HG02759 (cell line): ENCODE measurements at regions not wholly inside any gene's neighbourhood (a gene's known extent, or its start where the extent isn't known, plus 50 kb on each side); places are given as distances from the start of the nearest gene placed in this dataset.
A peak's percentile ranks its signal among the peaks of the same experiment; 100 is the strongest.
"Not testable (repeated sequence)": the region's sequence is repeated elsewhere in the genome, so short reads cannot be mapped to it uniquely, and the experiment has no call there.

Experiments
- ATAC-seq: cut with Tn5 transposase; IDR thresholded peaks from one replicate; pipeline ENCODE4 v1.9.1; 2021; ENCODE audit warnings: mild to moderate bottlenecking, moderate library complexity; ENCODE audit not compliant: unreplicated experiment

DNA sequence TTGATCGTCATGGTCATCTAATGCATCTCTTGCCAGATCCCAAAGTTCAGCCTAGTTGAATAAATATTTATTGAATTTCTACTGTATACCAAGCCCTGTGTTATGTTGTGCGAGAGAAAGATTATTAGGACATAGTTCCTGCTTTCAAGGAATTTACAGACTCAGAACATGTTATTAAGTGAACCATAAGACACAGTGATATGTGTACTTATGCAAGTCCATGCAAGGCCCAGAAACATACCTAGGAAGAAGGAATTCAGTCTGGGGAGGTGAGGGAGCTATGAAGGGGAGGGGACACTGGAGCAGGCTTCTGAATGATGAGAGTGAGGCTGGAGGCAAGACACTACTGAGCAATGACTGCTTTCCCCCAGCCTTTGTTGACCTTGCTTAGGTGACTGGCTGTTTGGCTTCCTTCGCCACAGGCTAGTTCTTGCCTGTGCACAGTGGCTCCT lies 81.4 kb downstream of the ACAA2 start:
- ATAC-seq: no peak

GRCh38 chr18:49731421-49731841 lies 81.9 kb downstream of the ACAA2 start:
- ATAC-seq: no peak

DNA sequence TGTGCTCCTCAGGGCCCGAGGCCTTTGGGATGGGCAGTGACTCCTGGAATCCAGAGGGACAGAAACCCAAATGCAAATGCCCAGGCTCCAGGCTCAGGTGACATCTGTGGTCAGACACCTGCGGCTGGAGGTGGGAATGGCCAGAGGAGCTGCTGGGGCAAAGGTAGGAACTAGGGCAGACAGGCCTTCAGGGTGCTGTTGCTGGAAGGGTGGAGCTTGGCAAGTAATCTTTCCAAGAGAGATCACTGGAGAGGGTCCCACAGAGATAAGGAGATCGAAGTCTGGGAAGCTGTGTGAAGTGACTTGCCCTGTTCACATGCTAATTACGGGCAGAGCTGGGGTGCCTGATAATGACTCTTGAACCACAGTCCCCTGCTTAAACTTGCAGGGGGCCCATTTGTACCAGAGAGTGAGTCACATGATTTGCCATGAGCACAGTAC lies 82.4 kb downstream of the ACAA2 start:
- no peak for ATAC-seq

GRCh38 chr18:49728542-49728941 lies 84.8 kb downstream of the ACAA2 start:
- no peak for ATAC-seq

GRCh38 chr18:49727816-49728215 lies 85.5 kb downstream of the ACAA2 start:
- ATAC-seq: no peak

DNA sequence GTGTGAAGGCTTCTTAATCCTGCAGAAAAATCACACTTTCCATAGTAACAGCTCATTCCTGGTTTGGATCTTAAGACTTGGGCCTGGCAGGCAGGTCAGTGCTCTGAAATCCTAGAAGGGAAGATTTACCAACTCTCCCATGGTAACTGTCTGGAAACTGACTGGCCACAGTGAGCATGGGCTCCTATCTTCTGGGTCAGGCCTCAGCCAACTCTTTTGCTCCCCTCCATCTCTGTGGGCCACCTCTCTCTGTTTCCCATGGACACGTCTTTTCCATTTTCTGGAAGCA lies 86.7 kb downstream of the ACAA2 start:
- ATAC-seq: no peak

DNA sequence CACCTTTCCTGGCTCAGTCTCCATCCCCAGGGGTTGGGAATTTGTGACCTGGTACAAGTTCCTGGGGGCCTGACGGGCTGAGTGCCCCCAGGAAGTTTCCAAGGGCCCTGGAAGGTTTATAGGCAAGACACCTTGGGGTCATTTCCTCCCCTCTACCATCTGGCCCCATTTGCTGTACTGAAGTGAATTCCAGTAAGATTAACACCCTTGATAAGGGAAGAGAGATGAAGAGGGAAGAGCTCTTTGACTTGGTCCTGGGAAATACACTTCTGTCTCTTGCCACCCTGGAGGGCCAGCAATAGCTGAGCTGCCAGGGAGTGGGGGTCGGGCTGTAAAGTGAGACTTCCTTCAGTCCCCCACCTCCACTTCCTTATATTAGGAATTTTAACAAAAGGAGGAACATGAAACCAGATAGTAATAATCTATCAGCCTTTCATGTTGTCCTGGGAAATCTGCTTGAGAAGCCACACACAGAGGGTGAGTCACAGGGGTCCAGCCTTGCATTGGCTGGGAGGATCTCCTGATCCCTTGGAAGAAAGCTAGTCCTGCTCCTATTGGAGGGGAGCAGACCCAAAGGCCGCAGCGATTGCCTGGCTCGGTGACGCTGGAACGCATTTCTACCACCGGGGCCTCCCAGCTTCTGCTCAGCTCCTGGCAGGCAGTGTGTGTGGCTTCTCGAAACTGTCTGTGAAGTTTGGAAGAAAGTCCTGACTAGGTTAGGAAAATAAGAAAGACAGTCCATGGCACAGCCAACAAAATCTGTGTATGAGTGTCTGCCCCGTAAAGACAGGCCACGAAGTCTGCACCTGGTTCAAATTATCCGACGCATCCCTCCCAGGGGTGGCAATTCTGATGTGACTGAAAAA lies 87.3 kb downstream of the ACAA2 start:
- ATAC-seq: no peak

- peak; percentile 85 for ATAC-seq
These were observed 89.6 kb downstream of the ACAA2 start for GRCh38 chr18:49723648-49724180.

- ATAC-seq: no peak
These were observed 90.9 kb downstream of the ACAA2 start for GRCh38 chr18:49722477-49722876.

GRCh38 chr18:49721981-49722380 lies 91.4 kb downstream of the ACAA2 start:
- no peak for ATAC-seq

GRCh38 chr18:49720944-49721343 lies 92.4 kb downstream of the ACAA2 start:
- not testable (repeated sequence) for ATAC-seq

- no peak for ATAC-seq
These were observed 95.7 kb downstream of the ACAA2 start for GRCh38 chr18:49717617-49718016.

DNA sequence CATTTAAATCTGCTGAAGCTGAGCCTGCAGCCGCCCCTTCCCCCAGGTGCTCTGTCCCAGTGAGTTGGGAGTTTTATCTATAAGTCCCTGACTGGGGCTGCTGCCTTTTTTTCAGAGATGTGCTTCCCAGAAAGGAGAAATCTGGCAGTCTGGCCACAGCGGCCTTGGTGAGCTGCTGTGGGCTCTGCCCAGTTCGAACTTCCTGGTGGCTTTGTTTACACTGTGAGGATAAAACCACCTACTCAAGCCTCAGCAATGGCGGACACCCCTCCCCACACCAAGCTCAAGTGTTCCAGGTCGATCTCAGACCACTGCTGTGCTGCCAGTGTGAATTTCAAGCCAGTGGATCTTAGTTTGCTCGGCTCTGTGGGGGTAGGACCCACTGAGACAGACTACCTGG lies 97.3 kb downstream of the ACAA2 start:
- ATAC-seq: no peak

DNA sequence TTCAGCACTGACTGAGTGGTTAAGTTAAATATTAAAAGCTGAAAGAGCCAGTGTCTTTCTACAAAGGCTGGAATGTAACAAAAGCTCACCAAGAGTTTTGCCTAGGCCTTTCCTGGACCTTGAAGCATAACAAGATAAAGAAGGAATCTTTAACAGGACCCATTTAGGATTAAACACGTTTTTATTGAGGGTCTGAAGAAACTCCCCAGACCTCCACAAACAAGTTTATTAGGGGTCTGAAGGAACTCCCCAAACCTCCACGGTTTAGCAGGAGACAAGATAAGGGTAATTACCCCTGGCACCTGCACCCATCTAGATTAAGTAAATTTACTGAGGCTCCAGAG lies 104.0 kb downstream of the ACAA2 start:
- no peak for ATAC-seq

GRCh38 chr18:49708662-49709346 lies 104.5 kb downstream of the ACAA2 start:
- ATAC-seq: no peak

DNA sequence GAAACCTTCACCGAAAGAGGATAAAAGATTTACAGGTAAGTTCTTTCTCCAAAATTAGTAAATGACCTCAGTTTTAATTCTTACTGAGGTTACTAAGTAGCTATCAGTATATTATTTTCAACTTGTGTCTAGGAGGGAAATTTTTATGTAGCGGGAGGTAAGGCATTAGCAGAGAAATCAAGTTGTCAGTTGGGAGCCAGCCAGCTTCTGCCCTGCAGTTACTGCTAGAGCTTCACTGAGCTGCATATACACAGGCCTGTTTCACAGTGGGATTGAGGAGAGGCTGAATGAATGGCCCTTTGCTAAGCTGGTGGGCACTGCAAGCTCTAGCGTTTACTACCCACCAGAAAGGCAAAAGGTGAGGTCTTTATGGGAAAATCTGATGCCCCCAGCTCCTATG lies 105.7 kb downstream of the ACAA2 start:
- ATAC-seq: no peak

GRCh38 chr18:49704334-49704733 lies 109.0 kb downstream of the ACAA2 start:
- ATAC-seq: no peak

DNA sequence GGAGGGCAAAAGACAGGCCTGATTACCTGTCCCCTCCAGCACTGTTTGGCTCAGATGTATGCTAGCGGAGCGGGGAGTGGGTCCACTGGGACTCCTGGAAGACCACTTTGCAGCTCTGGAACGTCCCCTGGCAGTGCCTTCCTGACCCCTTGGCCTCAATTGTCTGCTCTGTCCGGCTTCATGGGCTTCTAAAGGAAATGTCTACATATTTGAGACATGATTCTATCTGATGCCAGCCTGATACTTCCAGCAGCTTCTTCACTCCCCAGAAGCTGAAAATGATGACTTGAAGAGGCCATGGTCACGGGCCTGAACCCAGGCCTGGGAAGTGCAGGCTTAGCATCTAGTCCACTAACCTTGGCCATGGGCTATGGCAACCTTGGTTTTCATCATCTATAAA lies 112.1 kb downstream of the ACAA2 start:
- ATAC-seq: no peak

GRCh38 chr18:49699303-49699702 lies 114.0 kb downstream of the ACAA2 start:
- ATAC-seq: no peak

DNA sequence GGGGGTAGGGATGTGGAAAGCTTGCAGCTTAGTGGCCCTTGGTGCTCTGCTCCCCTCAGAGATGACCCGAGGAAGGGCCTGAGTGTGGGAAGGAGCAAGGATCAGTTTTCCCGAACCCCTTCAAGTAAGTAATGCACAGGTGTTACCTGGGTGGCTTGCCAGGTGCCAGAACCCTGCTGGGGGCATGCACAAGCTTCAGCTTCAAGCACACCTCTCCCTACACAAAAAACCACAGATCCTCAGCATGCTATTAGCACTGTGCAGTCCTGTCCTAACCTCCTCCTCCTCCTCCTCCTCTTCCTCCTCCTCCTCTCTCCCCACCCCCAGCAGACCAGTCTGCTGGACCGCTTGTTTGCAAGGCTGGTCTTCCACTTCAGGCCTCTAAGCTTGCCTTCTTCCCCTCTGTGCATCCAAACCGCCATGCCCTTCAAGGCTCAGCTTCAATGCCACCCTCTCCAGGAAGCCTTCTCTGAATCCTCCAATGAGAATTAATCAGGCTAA lies 114.8 kb downstream of the ACAA2 start:
- ATAC-seq: no peak

DNA sequence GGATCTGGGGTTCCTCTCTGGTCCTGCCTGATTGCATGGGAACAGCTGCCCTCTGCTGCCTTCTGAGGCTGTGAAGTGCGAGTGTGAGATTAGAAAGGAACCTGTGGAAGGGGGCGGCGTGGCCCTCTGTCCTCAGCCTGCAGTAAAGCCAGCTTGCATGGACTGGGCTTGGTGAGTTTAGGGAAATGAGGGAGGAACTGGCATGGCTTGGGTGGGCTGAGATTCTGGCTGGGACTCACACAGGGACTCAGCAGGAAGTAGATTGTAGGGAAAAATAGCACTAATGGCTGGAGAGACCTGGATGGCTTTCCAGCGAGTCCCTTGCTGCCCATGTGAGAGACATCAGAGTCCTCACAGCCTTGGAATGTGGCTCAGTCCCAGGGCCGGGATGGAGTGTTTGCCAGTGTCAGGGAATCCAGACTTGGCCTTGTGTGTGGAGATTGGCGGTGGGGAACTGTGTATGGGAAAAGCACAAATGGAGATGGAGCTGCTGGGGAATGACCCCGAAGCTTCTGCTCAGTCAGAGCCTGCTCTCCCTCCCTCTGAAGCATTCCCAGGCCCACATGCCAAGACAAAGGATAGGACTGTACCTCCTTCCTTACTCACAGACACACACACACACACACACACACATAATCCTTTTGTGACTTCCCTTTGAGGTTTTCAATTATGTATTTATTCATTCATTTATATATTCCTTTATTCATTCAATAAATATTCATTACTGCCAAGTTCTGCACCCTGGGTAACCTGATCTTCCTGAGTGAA lies 115.4 kb downstream of the ACAA2 start:
- no peak for ATAC-seq
